Neutrophil (primary cell): ENCODE measurements at regions not wholly inside any gene's neighbourhood (a gene's known extent, or its start where the extent isn't known, plus 50 kb on each side); places are given as distances from the start of the nearest gene placed in this dataset.

Experiments
- H3K27ac ChIP-seq: fragments of 200-600 bp; sonication (generic); 2 replicates; pipeline ENCODE4 v1.5.1; 2016; ENCODE audit warnings: mild to moderate bottlenecking, moderate library complexity
- H3K27me3 ChIP-seq: fragments of 200-600 bp; sonication (generic); 2 replicates; pipeline ENCODE4 v1.6.0; 2016; ENCODE audit warnings: mild to moderate bottlenecking
- H3K36me3 ChIP-seq: fragments of 200-600 bp; sonication (generic); 2 replicates; pipeline ENCODE4 v1.5.1; 2017
- H3K4me1 ChIP-seq, 2 experiments: fragments of 200-600 bp in 1 of 2; sonication (generic) in 1 of 2; 1 replicate in 1 of 2; 2 replicates in 1 of 2; pipeline versions ENCODE4 v1.5.1 to v1.6.1; 2013 to 2016; ENCODE audit warnings: low read depth in 1 of 2, low read length in 1 of 2, mild to moderate bottlenecking in 1 of 2, moderate library complexity in 1 of 2; ENCODE audit not compliant: control insufficient read depth in 1 of 2, insufficient read depth in 1 of 2
- H3K4me3 ChIP-seq, 2 experiments: fragments of 200-600 bp in 1 of 2; sonication (generic) in 1 of 2; 1 replicate in 1 of 2; 2 replicates in 1 of 2; pipeline ENCODE4 v1.5.1; 2013 to 2016; ENCODE audit warnings: low read depth in 1 of 2, low read length in 1 of 2, mild to moderate bottlenecking in 1 of 2, moderate library complexity in 1 of 2
- H3K9me3 ChIP-seq: fragments of 200-600 bp; sonication (generic); 2 replicates; pipeline ENCODE4 v1.5.1; 2016
- TF ChIP-seq, protein P1 (sequence below): fragments of 200-600 bp; sonication (generic); IDR thresholded peaks from 2 replicates; pipeline ENCODE4 v1.5.1; 2016; ENCODE audit warnings: antibody characterized with exemption

DNA sequence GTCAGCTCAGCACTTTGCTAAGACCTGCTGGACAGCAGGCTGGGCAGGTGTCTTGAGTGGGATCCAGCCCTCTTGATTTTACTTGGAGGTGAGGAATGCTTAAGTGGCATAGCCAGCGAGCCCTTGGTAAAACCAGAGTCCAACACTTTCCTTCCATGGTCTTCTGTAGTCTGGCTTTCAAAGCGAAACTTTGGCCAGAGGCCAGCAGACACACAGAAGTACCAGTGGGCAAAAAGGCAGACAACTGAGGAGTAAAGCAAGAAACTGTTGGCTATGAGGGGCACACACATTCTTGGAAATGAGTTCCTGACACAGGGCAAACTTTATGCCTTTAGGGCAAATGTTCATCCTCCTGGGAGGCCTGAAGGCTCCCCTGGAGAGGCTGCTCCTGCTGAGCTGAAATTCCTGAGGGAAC is 281.0 kb upstream of the POU3F1 start:
- TF ChIP-seq, protein P1, sequence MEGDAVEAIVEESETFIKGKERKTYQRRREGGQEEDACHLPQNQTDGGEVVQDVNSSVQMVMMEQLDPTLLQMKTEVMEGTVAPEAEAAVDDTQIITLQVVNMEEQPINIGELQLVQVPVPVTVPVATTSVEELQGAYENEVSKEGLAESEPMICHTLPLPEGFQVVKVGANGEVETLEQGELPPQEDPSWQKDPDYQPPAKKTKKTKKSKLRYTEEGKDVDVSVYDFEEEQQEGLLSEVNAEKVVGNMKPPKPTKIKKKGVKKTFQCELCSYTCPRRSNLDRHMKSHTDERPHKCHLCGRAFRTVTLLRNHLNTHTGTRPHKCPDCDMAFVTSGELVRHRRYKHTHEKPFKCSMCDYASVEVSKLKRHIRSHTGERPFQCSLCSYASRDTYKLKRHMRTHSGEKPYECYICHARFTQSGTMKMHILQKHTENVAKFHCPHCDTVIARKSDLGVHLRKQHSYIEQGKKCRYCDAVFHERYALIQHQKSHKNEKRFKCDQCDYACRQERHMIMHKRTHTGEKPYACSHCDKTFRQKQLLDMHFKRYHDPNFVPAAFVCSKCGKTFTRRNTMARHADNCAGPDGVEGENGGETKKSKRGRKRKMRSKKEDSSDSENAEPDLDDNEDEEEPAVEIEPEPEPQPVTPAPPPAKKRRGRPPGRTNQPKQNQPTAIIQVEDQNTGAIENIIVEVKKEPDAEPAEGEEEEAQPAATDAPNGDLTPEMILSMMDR = no peak
- H3K4me1 ChIP-seq = no peaks in the 10 kb centered on the region
- H3K27ac ChIP-seq = no peak overlapping the region
- H3K4me3 ChIP-seq = no peak overlapping the region
- H3K36me3 ChIP-seq = peaks cover 3% of the 10 kb centered on the region
- no peaks in the 10 kb centered on the region for H3K9me3 ChIP-seq
- H3K27me3 ChIP-seq = peaks cover 16% of the 10 kb centered on the region

DNA sequence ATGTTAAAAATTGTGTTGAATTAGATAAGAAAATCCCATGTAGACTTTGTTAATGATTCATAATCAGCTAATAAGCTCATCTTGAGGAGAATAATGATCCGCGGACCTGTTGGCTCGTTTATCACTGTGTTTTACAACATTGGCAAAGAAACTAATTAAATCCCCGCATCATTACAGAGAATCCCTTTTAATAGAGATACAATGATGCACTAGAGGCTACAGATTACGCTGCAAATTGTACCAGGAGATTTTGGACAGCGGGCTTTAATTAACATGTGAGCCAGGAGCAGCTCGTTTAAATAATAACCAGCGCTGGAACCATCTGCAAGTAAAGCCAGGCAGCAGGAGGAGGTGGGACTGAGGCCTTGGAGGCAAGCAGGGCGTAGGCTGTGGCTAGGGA is 280.3 kb upstream of the POU3F1 start:
- H3K9me3 ChIP-seq = no peaks in the 10 kb centered on the region
- H3K4me3 ChIP-seq = no peak overlapping the region
- TF ChIP-seq, protein P1 = no peak

DNA sequence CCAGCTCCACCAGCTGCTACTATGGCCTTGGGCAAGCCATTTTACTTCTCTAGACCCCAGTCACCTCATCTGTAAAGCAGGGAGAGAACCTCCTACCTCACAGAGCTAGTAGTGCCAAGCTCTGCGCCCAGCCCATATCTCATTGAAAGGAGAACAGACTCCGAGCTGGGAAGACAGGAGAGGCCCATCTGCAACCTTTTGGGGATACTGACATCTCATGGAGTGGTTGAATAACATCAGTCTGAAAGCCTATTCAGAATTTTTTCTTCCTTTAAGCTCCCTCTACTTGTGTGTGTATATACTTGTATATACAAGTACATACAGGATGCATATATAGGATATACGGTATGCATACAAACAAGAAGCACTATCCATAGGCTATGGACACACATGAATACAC is 279.5 kb upstream of the POU3F1 start:
- no peak overlapping the region for H3K4me3 ChIP-seq
- TF ChIP-seq, protein P1 = no peak
- H3K4me1 ChIP-seq = no peaks in the 10 kb centered on the region
- no peak overlapping the region for H3K27ac ChIP-seq
- no peaks in the 10 kb centered on the region for H3K36me3 ChIP-seq
- H3K27me3 ChIP-seq = peaks cover 20% of the 10 kb centered on the region
- H3K9me3 ChIP-seq = no peaks in the 10 kb centered on the region

More for the DNA sequence above, 280.3 kb upstream of the POU3F1 start:
- H3K27me3 ChIP-seq = peaks cover 20% of the 10 kb centered on the region
- H3K27ac ChIP-seq = no peak overlapping the region
- H3K4me1 ChIP-seq = no peaks in the 10 kb centered on the region
- peaks cover 3% of the 10 kb centered on the region for H3K36me3 ChIP-seq

DNA sequence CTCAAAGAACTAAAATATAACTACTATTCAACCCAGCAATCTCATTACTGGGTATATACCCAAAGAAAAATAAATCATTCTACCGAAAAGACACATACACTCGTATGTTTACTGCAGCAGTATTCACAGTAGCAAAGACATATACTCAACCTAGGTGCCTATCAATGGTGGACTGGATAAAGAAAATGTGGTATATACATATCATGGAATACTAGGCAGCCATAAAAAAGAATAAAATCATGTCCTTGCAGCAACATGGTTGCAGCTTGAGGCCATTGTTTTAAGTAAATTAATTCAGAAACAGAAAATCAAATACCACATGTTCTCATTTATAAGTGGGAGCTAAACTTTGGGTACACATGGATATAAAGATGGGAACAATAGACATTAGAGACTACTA is 266.2 kb upstream of the POU3F1 start:
- Histone ChIP-seq H3K9me3 (no peaks in the 10 kb centered on the region), H3K4me3 (no peak overlapping the region), H3K4me1 (no peaks in the 10 kb centered on the region), H3K27me3 (peaks cover 45% of the 10 kb centered on the region), H3K36me3 (peaks cover 4% of the 10 kb centered on the region), H3K27ac (no peak overlapping the region)
- TF ChIP-seq, protein P1 = no peak

DNA sequence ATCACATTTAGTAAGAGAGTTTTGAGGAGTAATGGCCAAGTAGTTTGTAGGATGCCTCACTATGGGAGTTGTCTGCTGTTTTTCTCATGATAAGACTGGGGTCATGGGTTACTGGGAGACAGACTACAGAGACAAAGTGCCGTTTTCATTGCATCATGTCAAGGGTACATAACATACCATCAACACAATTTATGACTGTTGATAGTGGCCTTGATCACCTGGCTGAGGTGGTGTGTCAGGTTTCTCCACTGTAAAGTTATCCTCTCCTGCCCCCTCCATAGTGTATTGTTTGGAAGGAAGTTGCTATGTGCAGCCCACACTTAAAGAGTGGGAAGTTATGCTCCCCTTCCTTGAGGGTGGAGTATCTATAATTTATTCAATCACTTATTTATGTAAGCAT is 263.5 kb upstream of the POU3F1 start:
- Histone ChIP-seq H3K9me3 (no peaks in the 10 kb centered on the region), H3K27me3 (peaks cover 24% of the 10 kb centered on the region), H3K4me3 (no peak overlapping the region), H3K27ac (no peak overlapping the region), H3K4me1 (no peaks in the 10 kb centered on the region), H3K36me3 (peaks cover 4% of the 10 kb centered on the region)
- TF ChIP-seq, protein P1 = no peak

DNA sequence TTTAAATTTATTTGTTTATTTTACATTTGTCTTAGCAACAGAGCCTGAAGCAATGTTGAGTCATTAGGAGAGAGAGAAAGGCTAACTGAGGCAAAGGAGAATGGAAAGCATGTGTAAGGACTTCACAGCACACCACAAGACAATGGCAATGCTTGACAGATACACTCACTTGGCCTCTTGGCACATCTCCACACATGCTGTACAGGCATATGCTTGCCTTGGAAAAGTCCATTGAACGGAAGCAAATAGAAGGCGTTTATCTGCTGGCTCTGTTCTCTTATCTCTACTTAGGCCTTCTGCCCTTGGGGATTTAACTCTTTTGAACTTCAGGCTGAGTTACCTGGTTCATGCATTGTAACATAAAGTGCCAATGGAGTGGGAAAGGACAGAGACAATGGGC is 262.2 kb upstream of the POU3F1 start:
- no peak overlapping the region for H3K27ac ChIP-seq
- TF ChIP-seq, protein P1 = no peak
- H3K27me3 ChIP-seq = peaks cover 15% of the 10 kb centered on the region
- peaks cover 4% of the 10 kb centered on the region for H3K36me3 ChIP-seq
- no peaks in the 10 kb centered on the region for H3K9me3 ChIP-seq
- no peaks in the 10 kb centered on the region for H3K4me1 ChIP-seq
- no peak overlapping the region for H3K4me3 ChIP-seq
